KMS-11 (cell line): ENCODE measurements at regions not wholly inside any gene's neighbourhood (a gene's known extent, or its start where the extent isn't known, plus 50 kb on each side); places are given as distances from the start of the nearest gene placed in this dataset.

Experiments used
- H2AFZ ChIP-seq: fragments of 200-600 bp; sonication (generic); 2 replicates; pipeline ENCODE4 v1.6.1; 2016; ENCODE audit warnings: antibody characterized with exemption, mixed run types, low read depth
- H3K27ac ChIP-seq: fragments of 200-600 bp; sonication (generic); 2 replicates; pipeline ENCODE4 v1.6.1; 2016; ENCODE audit warnings: mild to moderate bottlenecking, mixed run types
- H3K27me3 ChIP-seq: fragments of 200-600 bp; sonication (generic); 2 replicates; pipeline ENCODE4 v1.6.1; 2017; ENCODE audit warnings: mild to moderate bottlenecking, low read depth, mixed run types, moderate library complexity; ENCODE audit not compliant: insufficient read depth
- H3K36me3 ChIP-seq: fragments of 200-600 bp; sonication (generic); 2 replicates; pipeline ENCODE4 v1.6.1; 2017; ENCODE audit warnings: mild to moderate bottlenecking, mixed run types; ENCODE audit not compliant: insufficient read depth
- H3K4me1 ChIP-seq: fragments of 200-600 bp; sonication (generic); 2 replicates; pipeline ENCODE4 v1.6.1; 2016; ENCODE audit warnings: mild to moderate bottlenecking, low read depth, mixed run types; ENCODE audit not compliant: poor library complexity, severe bottlenecking
- H3K4me2 ChIP-seq: fragments of 200-600 bp; sonication (generic); 2 replicates; pipeline ENCODE4 v1.7.0; 2016; ENCODE audit warnings: mild to moderate bottlenecking, mixed run types
- H3K4me3 ChIP-seq: fragments of 200-600 bp; sonication (generic); IDR thresholded peaks from 2 replicates; pipeline ENCODE4 v1.6.1; 2017; ENCODE audit warnings: low read depth, low read length, mixed read lengths; ENCODE audit not compliant: insufficient read depth
- H3K79me2 ChIP-seq: fragments of 200-600 bp; sonication (generic); 2 replicates; pipeline ENCODE4 v1.6.1; 2016; ENCODE audit warnings: low read depth, mixed run types; ENCODE audit not compliant: insufficient read depth
- H3K9ac ChIP-seq: fragments of 200-600 bp; sonication (generic); 2 replicates; pipeline ENCODE4 v1.6.1; 2016; ENCODE audit warnings: mild to moderate bottlenecking, mixed run types
- H4K20me1 ChIP-seq: fragments of 200-600 bp; sonication (generic); 2 replicates; pipeline ENCODE4 v1.6.1; 2016; ENCODE audit warnings: mild to moderate bottlenecking, mixed run types; ENCODE audit not compliant: insufficient read depth
- CTCF ChIP-seq: fragments of 200-600 bp; sonication (generic); conservative IDR thresholded peaks from 2 replicates; pipeline ENCODE4 v1.6.1; 2017; ENCODE audit warnings: low read depth, mild to moderate bottlenecking, antibody characterized with exemption, low read length, moderate library complexity, mixed read lengths

- no peaks in the 10 kb centered on the region for H3K79me2 ChIP-seq
- H4K20me1 ChIP-seq: no peaks in the 10 kb centered on the region
- H3K27ac ChIP-seq: no peak overlapping the region
- no peak overlapping the region for H3K4me3 ChIP-seq
- H3K9ac ChIP-seq: no peak overlapping the region
- no peaks in the 10 kb centered on the region for H3K27me3 ChIP-seq
- H2AFZ ChIP-seq: no peak overlapping the region
- H3K4me1 ChIP-seq: no peaks in the 10 kb centered on the region
- no peak for TF ChIP-seq CTCF
- H3K4me2 ChIP-seq: no peak overlapping the region
- no peaks in the 10 kb centered on the region for H3K36me3 ChIP-seq
These were observed 985.4 kb upstream of the INTU start for GRCh38 chr4:126647320-126647719.

- Histone ChIP-seq H3K27ac (no peak overlapping the region), H3K36me3 (no peaks in the 10 kb centered on the region), H3K4me2 (no peak overlapping the region), H3K4me3 (no peak overlapping the region), H3K27me3 (no peaks in the 10 kb centered on the region), H4K20me1 (no peaks in the 10 kb centered on the region), H2AFZ (no peak overlapping the region), H3K9ac (no peak overlapping the region), H3K4me1 (no peaks in the 10 kb centered on the region), H3K79me2 (no peaks in the 10 kb centered on the region)
- no peak for TF ChIP-seq CTCF
These were observed 984.9 kb upstream of the INTU start for GRCh38 chr4:126647756-126648397.

- Histone ChIP-seq H3K36me3 (no peaks in the 10 kb centered on the region), H3K27ac (no peak overlapping the region), H3K4me2 (no peak overlapping the region), H3K4me3 (no peak overlapping the region), H4K20me1 (no peaks in the 10 kb centered on the region), H2AFZ (no peak overlapping the region), H3K9ac (no peak overlapping the region), H3K79me2 (no peaks in the 10 kb centered on the region), H3K27me3 (no peaks in the 10 kb centered on the region), H3K4me1 (no peaks in the 10 kb centered on the region)
- TF ChIP-seq CTCF: no peak
These were observed 974.3 kb upstream of the INTU start for GRCh38 chr4:126658411-126658810.

GRCh38 chr4:126661194-126661593, 971.6 kb upstream of the INTU start:
- H3K4me3 ChIP-seq: no peak overlapping the region
- no peak overlapping the region for H3K9ac ChIP-seq
- no peaks in the 10 kb centered on the region for H4K20me1 ChIP-seq
- H3K36me3 ChIP-seq: no peaks in the 10 kb centered on the region
- H2AFZ ChIP-seq: no peak overlapping the region
- H3K79me2 ChIP-seq: no peaks in the 10 kb centered on the region
- H3K4me1 ChIP-seq: no peaks in the 10 kb centered on the region
- no peak overlapping the region for H3K27ac ChIP-seq
- TF ChIP-seq CTCF: no peak
- no peak overlapping the region for H3K4me2 ChIP-seq
- no peaks in the 10 kb centered on the region for H3K27me3 ChIP-seq
